Gastroesophageal sphincter (tissue), 3 donors: ENCODE measurements at regions not wholly inside any gene's neighbourhood (a gene's known extent, or its start where the extent isn't known, plus 50 kb on each side); places are given as distances from the start of the nearest gene placed in this dataset.

Experiments
- CTCF ChIP-seq, 4 experiments: fragments of 200-600 bp in 2 of 4; fragments of 450-650 bp in 2 of 4; sonication (generic) in 1 of 4; IDR thresholded peaks; one replicate each; pipeline ENCODE4 v1.5.1; 2017 to 2019; ENCODE audit warnings: antibody characterized with exemption in 4 of 4, mild to moderate bottlenecking in 2 of 4, moderate library complexity in 2 of 4
- EP300 ChIP-seq: sonication (generic); formaldehyde crosslinking; IDR thresholded peaks from one replicate; pipeline ENCODE4 v1.6.1; 2017; ENCODE audit warnings: antibody characterized with exemption, mild to moderate bottlenecking
- POLR2A ChIP-seq, 2 donors: fragments of 450-650 bp; IDR thresholded peaks; one replicate each; pipeline ENCODE4 v1.6.1; 2017; ENCODE audit warnings: antibody characterized with exemption in 2 of 2, mild to moderate bottlenecking in 2 of 2, moderate library complexity in 1 of 2

GRCh38 chr7:84686373-84686772, 491.8 kb upstream of the SEMA3A start:
- no peak for TF ChIP-seq CTCF (IDR thresholded peaks at IDR 0.05)
- TF ChIP-seq POLR2A (IDR thresholded peaks at IDR 0.05): no peak
- TF ChIP-seq EP300: no peak
